ENCODE measurements at regions not wholly inside any gene's neighbourhood (a gene's known extent, or its start where the extent isn't known, plus 50 kb on each side); places are given as distances from the start of the nearest gene placed in this dataset.

DNA sequence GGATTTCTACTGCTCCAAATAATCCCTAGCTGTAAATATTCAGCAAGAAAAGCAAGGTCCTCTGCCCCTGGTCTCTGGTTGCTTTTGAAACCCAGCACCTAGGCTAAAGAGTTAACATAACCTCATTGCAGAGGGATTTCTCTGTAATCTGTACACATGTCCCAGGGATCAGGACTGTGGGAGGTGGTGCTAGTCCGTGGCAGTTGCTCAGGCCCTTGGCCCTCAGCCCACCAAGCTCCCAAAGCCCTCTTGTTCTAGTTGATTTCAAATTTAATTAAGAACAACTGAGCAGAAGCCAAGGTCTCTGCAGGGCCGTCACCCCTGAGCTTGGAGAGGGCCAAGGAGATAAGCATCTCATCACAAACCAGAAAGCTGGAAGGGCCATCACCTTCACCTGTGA, 181.1 kb downstream of the SOX9 start:
- TF ChIP-seq GATA3 (IDR thresholded peaks at IDR 0.05; ENCODE audit: low read depth, low read length) (no peak), GATA2 (IDR thresholded peaks at IDR 0.05; ENCODE audit: low read depth, low read length) (no peak)
